HL-60 (cell line): ENCODE measurements at regions not wholly inside any gene's neighbourhood (a gene's known extent, or its start where the extent isn't known, plus 50 kb on each side); places are given as distances from the start of the nearest gene placed in this dataset.

ENCODE experiments used
- DNase-seq, 2 experiments: peaks; one replicate each; pipeline ENCODE4 v3.0.0-alpha.2; 2010 to 2020; ENCODE audit warnings: low read depth in 1 of 2, low spot score in 1 of 2
- H3K27ac ChIP-seq: fragments of 250-450 bp; sonication (Bioruptor Pico); replicated peaks from 2 replicates; pipeline ENCODE4 v1.5.1; 2020; ENCODE audit warnings: mild to moderate bottlenecking, moderate library complexity
- H3K27me3 ChIP-seq: fragments of 250-450 bp; sonication (Bioruptor Pico); 2 replicates; pipeline ENCODE4 v1.5.1; 2021; ENCODE audit warnings: mild to moderate bottlenecking, moderate library complexity; ENCODE audit not compliant: insufficient read depth, poor library complexity, severe bottlenecking
- H3K4me3 ChIP-seq: replicated peaks from 2 replicates; pipeline ENCODE4 v1.5.1; 2011; ENCODE audit warnings: mild to moderate bottlenecking, control low read depth, low read length; ENCODE audit not compliant: insufficient read depth
- GABPA ChIP-seq: IDR thresholded peaks from 2 replicates; pipeline ENCODE4 v1.6.1; 2012; ENCODE audit warnings: low read depth
- POLR2AphosphoS5 ChIP-seq: IDR thresholded peaks from 2 replicates; pipeline ENCODE4 v1.6.1; 2012; ENCODE audit warnings: low read depth
- SPI1 ChIP-seq: IDR thresholded peaks from 2 replicates; pipeline ENCODE4 v1.6.1; 2012; ENCODE audit warnings: low read depth, mild to moderate bottlenecking, borderline replicate concordance
- TF ChIP-seq, protein P1 (sequence below): IDR thresholded peaks from one replicate; pipeline ENCODE4 v1.5.1; 2011; ENCODE audit warnings: low read length, control low read depth, inconsistent platforms; ENCODE audit not compliant: insufficient read depth
- TF ChIP-seq, protein P2 (sequence below): IDR thresholded peaks from 2 replicates; pipeline ENCODE4 v1.6.1; 2012; ENCODE audit warnings: low read depth; ENCODE audit not compliant: insufficient replicate concordance

DNA sequence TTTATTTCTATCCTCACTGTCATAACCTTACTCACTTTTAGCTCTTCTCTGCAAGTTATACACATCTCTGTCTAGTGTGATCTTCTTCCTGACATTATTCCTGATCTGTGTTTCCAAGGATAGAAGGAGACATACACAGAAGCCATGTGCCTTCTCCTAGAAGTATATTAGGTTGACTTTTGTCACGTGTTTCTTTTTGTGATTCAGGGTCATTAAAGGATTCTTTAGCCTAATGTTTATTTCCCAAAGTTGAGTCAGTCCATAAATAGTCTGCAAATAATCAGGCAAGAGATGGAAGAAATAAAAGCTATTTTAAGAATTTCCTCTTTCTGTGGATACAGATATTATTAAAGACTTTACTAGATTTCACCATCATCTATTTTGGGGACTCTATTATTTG lies 214.1 kb upstream of the GOT2 start:
- Histone ChIP-seq H3K27me3 (no peaks in the 10 kb centered on the region), H3K27ac (no peak overlapping the region), H3K4me3 (no peak overlapping the region)
- no peak for DNase-seq
- TF ChIP-seq GABPA (no peak), POLR2AphosphoS5 (no peak), SPI1 (no peak)
- TF ChIP-seq, protein P1, sequence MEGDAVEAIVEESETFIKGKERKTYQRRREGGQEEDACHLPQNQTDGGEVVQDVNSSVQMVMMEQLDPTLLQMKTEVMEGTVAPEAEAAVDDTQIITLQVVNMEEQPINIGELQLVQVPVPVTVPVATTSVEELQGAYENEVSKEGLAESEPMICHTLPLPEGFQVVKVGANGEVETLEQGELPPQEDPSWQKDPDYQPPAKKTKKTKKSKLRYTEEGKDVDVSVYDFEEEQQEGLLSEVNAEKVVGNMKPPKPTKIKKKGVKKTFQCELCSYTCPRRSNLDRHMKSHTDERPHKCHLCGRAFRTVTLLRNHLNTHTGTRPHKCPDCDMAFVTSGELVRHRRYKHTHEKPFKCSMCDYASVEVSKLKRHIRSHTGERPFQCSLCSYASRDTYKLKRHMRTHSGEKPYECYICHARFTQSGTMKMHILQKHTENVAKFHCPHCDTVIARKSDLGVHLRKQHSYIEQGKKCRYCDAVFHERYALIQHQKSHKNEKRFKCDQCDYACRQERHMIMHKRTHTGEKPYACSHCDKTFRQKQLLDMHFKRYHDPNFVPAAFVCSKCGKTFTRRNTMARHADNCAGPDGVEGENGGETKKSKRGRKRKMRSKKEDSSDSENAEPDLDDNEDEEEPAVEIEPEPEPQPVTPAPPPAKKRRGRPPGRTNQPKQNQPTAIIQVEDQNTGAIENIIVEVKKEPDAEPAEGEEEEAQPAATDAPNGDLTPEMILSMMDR = no peak
- TF ChIP-seq, protein P2, sequence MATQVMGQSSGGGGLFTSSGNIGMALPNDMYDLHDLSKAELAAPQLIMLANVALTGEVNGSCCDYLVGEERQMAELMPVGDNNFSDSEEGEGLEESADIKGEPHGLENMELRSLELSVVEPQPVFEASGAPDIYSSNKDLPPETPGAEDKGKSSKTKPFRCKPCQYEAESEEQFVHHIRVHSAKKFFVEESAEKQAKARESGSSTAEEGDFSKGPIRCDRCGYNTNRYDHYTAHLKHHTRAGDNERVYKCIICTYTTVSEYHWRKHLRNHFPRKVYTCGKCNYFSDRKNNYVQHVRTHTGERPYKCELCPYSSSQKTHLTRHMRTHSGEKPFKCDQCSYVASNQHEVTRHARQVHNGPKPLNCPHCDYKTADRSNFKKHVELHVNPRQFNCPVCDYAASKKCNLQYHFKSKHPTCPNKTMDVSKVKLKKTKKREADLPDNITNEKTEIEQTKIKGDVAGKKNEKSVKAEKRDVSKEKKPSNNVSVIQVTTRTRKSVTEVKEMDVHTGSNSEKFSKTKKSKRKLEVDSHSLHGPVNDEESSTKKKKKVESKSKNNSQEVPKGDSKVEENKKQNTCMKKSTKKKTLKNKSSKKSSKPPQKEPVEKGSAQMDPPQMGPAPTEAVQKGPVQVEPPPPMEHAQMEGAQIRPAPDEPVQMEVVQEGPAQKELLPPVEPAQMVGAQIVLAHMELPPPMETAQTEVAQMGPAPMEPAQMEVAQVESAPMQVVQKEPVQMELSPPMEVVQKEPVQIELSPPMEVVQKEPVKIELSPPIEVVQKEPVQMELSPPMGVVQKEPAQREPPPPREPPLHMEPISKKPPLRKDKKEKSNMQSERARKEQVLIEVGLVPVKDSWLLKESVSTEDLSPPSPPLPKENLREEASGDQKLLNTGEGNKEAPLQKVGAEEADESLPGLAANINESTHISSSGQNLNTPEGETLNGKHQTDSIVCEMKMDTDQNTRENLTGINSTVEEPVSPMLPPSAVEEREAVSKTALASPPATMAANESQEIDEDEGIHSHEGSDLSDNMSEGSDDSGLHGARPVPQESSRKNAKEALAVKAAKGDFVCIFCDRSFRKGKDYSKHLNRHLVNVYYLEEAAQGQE = no peak

DNA sequence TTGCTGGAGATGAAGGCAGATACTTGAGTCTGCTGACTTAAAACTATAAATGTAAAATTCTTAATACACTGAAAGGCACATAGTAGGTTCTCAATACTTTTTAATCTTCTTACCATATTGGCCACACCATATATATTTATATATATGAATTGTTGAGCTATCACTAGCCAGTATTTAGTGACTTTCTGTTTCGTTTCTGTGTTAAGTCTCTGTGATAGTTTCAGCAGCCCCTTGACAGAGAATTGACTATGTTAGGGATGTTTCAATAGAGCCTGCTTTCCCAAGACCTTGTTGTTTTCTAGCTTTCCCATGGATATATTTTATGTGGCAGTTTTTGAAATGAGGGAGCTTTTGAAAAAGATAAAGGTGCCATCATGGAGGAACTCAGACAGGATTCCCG lies 206.5 kb upstream of the GOT2 start:
- Histone ChIP-seq H3K27ac (no peak overlapping the region), H3K27me3 (no peaks in the 10 kb centered on the region), H3K4me3 (no peak overlapping the region)
- TF ChIP-seq, protein P1 = no peak
- TF ChIP-seq POLR2AphosphoS5 = no peak
- TF ChIP-seq, protein P2 = no peak
- no peak for TF ChIP-seq SPI1
- TF ChIP-seq GABPA = no peak
- no peak for DNase-seq

DNA sequence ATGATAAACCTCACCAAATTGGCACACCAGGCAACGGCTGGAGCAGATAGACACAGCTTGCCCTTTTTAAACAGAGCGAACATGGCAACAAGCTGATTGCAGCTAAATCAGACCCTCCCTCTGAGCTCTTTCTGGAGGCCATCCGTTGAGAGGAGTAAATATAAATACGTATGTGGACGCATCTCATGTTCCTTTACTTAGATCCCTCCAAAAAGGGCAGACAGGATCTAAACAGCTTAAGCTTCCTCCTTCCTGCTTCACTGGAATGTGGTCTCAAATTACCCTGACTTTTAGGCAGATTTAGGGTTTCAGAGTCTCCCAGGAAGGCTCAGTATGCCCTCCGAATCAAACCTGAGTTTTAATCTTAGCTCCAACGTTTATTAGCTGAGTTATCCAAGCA lies 204.7 kb upstream of the GOT2 start:
- Histone ChIP-seq H3K27me3 (no peaks in the 10 kb centered on the region), H3K27ac (no peak overlapping the region), H3K4me3 (no peak overlapping the region)
- no peak for DNase-seq
- TF ChIP-seq SPI1 = no peak

DNA sequence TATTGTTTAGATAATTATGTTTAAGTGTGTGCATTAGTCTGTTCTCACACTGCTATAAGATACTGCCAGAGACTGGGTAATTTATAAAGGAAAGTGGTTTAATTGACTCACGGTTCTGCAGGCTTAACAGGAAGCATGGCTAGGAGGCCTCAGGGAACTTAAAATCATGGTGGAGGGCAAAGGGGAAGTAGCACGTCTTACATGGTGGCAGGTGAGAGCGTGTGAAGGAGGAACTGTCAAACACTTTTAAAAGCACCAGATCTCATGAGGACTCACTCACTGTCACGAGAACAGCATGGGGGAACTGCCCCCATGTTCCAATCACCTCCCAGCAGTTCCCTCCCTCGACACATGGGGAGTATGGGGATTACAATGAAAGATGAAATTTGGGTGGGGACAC lies 203.5 kb upstream of the GOT2 start:
- Histone ChIP-seq H3K27ac (peak overlapping the region; percentile 48), H3K4me3 (no peak overlapping the region), H3K27me3 (no peaks in the 10 kb centered on the region)
- TF ChIP-seq, protein P2 = no peak
- TF ChIP-seq, protein P1 = no peak
- peak; percentile 60; the same call in 1 of the 2 replicates for TF ChIP-seq POLR2AphosphoS5
- no peak for TF ChIP-seq GABPA
- TF ChIP-seq SPI1 = peak; percentile 71; the same call in 1 of the 2 replicates
- DNase-seq = peak; percentile 71 to 81
